NCI-H1092 (cell line): ENCODE measurements at regions not wholly inside any gene's neighbourhood (a gene's known extent, or its start where the extent isn't known, plus 50 kb on each side); places are given as distances from the start of the nearest gene placed in this dataset.

Experiments
- DNase-seq: peaks from one replicate; lab custom pipeline; 2025; lab: John Stamatoyannopoulos, UW

- DNase-seq, result no peak
These were observed 144.3 kb downstream of the MIS18A start for GRCh38 chr21:32134441-32135130.

DNA sequence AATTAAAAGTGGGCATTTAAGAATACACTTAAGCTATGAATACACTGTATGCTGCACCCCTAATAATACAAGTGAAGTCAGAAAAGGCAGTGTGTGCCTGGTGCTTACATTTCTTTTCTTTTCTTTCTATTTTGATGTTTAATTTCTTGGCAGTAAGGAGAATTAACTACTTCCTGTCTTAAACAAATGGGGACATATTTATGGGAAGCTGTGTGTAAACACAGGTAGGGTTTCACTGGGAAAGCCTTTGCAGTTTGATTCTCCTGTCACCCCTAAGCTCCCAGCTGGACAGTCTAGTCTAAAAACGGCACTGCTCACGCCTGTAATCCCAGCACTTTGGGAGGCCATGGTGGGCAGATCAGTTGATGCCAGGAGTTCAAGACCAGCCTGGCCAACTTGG is 146.0 kb downstream of the MIS18A start:
- no peak for DNase-seq

GRCh38 chr21:32132409-32132808 is 146.4 kb downstream of the MIS18A start:
- DNase-seq, result no peak

GRCh38 chr21:32131960-32132359 is 146.9 kb downstream of the MIS18A start:
- no peak for DNase-seq

GRCh38 chr21:32131164-32131563 is 147.7 kb downstream of the MIS18A start:
- DNase-seq, result no peak

GRCh38 chr21:32130031-32130891 is 148.6 kb downstream of the MIS18A start:
- no peak for DNase-seq

- DNase-seq, result no peak
These were observed 151.8 kb downstream of the MIS18A start for GRCh38 chr21:32127081-32127480.

- DNase-seq, result no peak
These were observed 156.8 kb downstream of the MIS18A start for GRCh38 chr21:32122082-32122481.

DNA sequence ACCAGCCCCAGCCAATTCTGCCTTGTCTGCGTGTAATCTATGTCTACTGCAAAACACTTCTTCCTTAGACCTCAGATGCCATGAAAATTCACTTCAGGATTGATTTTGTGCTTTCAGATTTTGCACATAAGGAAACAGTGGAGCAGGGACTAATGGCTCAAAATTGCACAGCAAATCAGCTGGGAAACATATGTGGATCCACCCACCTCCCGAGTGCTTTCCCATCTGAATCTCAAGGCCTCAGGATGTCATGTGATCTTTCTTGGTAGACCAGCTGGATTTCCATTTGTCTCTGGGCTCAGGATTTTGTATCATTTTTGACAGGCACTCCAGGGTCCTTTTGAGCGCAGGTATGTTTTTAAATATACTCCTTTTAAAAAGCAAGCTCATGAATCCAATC is 158.6 kb downstream of the MIS18A start:
- DNase-seq, result no peak

DNA sequence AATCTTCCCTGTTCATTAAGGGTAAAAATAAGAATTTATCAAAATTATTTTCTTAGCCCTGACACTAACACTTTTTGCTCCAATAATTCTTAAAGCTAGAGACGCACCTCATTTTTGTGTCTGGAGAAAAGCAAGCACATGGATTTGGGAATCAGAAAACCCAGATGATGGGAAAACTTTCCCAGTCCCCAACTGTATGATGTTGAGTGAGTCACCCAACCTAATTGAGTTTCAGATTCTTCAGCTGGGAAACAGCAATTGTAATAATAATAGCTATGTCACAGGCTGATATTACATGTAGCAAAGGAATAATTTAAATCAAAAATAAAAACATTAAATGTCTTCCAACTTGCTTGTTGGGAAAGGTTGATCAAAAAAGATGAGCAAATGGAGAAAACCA is 159.0 kb downstream of the MIS18A start:
- no peak for DNase-seq

GRCh38 chr21:32119389-32119788 is 159.5 kb downstream of the MIS18A start:
- no peak for DNase-seq

DNA sequence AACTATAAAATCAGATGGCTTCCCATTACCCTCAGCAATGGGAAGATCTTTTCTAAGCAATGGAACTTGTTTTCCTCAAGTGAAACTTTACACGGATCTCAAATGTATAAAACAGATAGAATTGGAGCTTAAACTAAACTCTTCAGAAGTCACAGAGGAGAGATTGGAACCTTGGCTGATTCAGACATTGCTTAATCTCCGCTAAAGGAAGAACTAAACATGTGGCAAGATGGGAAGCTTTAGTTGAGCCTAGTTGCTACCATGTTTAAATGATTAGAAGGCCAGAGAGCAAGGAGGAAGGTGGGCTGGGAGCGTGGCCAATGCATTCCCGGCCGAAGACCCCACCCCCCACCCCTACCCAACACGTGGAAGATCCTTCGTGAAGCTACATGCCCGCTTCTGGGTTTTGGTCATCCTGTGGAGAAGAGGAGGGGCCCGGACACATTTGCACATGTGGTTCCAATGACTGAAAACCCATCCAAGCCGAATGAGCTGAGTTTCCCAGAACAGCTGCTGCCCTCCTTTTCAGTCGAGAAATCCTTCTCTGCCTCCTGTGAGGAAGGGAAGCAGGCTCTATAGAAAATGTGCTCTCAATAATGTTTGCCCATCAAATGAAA is 164.3 kb downstream of the MIS18A start:
- DNase-seq, result no peak

GRCh38 chr21:32113486-32113885 is 165.4 kb downstream of the MIS18A start:
- no peak for DNase-seq

DNA sequence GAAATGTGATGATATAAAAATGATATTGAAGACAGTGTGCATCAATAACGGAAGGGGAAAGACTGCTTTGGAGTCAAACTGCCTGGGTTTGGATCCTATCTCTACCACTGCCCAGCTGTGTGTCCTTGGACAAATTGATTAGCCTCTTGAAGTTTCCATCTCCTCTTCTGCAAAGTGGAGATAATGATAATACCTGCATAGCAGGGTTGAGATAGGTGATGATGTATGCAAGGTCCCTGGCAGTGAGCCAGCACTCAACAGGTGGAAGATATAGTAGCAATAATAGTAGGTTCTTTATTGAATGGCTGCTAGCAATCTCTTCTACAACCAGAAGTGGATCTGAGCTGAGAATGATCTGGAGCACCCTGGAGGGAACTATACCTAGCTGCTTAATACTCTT is 166.7 kb downstream of the MIS18A start:
- no peak for DNase-seq

- DNase-seq, result no peak
These were observed 170.3 kb downstream of the MIS18A start for GRCh38 chr21:32108566-32108965.

DNA sequence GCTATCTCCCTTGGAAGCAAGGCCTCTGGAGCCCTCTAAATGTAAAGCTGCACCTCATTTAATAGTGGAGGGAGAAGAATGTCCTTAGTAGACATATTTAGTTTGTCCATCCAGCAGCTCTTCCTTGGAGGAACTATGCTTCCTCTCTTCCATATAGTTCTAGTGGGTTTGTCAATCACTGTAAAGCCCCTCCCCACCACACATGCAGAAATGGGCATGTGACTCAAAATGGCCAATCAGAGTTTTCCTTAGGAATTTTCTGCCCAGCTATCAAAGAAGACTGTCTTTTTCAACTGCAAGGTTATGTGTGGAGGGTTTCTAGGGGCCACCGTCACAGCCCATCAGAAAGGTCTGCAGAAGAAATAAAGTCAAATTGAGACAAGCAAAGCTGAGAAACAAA is 175.5 kb downstream of the MIS18A start:
- no peak for DNase-seq

GRCh38 chr21:32102426-32102825 is 176.4 kb downstream of the MIS18A start:
- no peak for DNase-seq

GRCh38 chr21:32101277-32101676 is 177.6 kb downstream of the MIS18A start:
- no peak for DNase-seq

- peak; percentile 73 for DNase-seq
These were observed 178.4 kb downstream of the MIS18A start for GRCh38 chr21:32100423-32100822.

DNA sequence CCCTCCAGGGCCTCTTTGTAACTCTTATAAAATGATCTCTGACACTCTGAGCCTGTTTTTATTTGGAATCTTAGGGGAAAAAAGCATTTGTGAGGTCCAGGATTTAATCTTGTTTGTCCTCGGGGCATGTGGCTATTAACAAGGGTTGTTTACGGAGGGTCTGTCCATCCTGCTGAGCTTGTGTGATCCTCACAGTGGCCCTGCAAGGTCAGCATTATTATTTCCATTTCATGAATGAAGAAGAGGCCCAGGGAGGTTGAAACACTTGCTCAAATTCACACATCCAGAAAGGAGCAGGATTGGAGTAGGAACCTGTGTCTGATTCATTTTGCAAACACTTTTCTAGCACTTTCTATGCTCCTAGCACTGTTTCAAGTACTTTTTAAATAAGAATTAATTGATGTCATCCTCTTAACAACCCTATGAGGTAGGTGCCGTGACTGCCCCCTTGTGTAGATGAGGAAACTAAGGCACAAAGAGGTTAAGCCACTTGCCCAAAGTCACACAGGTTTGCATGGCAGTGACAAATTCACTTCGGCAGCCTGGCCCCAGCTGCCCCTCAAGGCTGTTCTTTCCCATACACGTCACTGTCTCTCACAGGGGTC is 178.9 kb downstream of the MIS18A start:
- no peak for DNase-seq

DNA sequence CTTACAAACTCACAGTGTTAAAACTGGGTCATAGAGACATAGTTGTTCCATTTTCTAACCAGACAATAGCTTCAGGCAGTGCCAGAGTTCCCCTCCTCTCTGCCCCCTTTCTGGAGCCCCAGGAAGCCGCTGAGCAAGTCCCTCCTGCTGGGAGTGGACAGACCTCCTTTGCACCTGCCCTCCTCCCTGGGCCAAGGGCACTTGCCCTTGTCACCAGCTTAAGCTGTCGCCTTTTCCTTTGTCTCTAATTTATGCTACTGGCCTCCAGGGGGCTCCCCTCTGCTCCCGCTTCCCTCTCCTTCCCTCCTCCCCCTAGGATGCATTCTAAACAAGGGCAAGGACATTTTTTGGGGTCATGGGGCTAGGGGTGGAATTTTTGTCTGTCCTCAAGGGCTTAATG is 182.4 kb downstream of the MIS18A start:
- no peak for DNase-seq

GRCh38 chr21:32094804-32095203 is 184.0 kb downstream of the MIS18A start:
- no peak for DNase-seq
